SK-N-SH treated with all-trans-retinoic acid at 6 μM for 48 hours (cell line): ENCODE measurements at regions not wholly inside any gene's neighbourhood (a gene's known extent, or its start where the extent isn't known, plus 50 kb on each side); places are given as distances from the start of the nearest gene placed in this dataset.

Experiments used
- BACH2 ChIP-seq: fragments of 250-450 bp; sonication (Bioruptor Pico); IDR thresholded peaks from 2 replicates; pipeline ENCODE4 v1.9.0; 2021; ENCODE audit warnings: mild to moderate bottlenecking, borderline replicate concordance
- CREB5 ChIP-seq: fragments of 250-450 bp; sonication (Bioruptor Pico); IDR thresholded peaks from 2 replicates; pipeline ENCODE4 v1.5.1; 2020; ENCODE audit warnings: low read depth, mild to moderate bottlenecking, moderate library complexity
- CSRNP3 ChIP-seq: fragments of 250-450 bp; sonication (Bioruptor Pico); IDR thresholded peaks from 2 replicates; pipeline ENCODE4 v1.5.1; 2021; ENCODE audit warnings: mild to moderate bottlenecking, moderate library complexity
- GLIS3 ChIP-seq: fragments of 250-450 bp; sonication (Bioruptor Pico); IDR thresholded peaks from 2 replicates; pipeline ENCODE4 v1.5.0; 2020; ENCODE audit warnings: mild to moderate bottlenecking, moderate library complexity
- PATZ1 ChIP-seq: fragments of 250-450 bp; sonication (Bioruptor Pico); IDR thresholded peaks from 2 replicates; pipeline ENCODE4 v1.8.0; 2020; ENCODE audit warnings: mild to moderate bottlenecking, moderate library complexity, borderline replicate concordance
- PPARA ChIP-seq: fragments of 250-450 bp; sonication (Bioruptor Pico); IDR thresholded peaks from 2 replicates; pipeline ENCODE4 v1.5.0; 2020; ENCODE audit warnings: mild to moderate bottlenecking, borderline replicate concordance
- RARB ChIP-seq: fragments of 250-450 bp; sonication (Bioruptor Pico); IDR thresholded peaks from 2 replicates; pipeline ENCODE4 v1.8.0; 2021; ENCODE audit warnings: mild to moderate bottlenecking, moderate library complexity
- TSHZ2 ChIP-seq: fragments of 250-450 bp; sonication (Bioruptor Pico); IDR thresholded peaks from 2 replicates; pipeline ENCODE4 v1.5.0; 2020; ENCODE audit warnings: mild to moderate bottlenecking, moderate library complexity
- ZNF70 ChIP-seq: fragments of 450-650 bp; formaldehyde crosslinking; IDR thresholded peaks from 2 replicates; pipeline ENCODE4 v1.5.0; 2020; ENCODE audit warnings: mild to moderate bottlenecking, moderate library complexity

GRCh38 chr2:226491112-226491511 lies 308.5 kb downstream of the IRS1 start:
- TF ChIP-seq PATZ1 (CRISPR knock-in tag): no peak
- TF ChIP-seq TSHZ2 (CRISPR knock-in tag): no peak
- TF ChIP-seq RARB (CRISPR knock-in tag): no peak
- TF ChIP-seq CSRNP3 (CRISPR knock-in tag): no peak
- no peak for TF ChIP-seq CREB5 (CRISPR knock-in tag)
- no peak for TF ChIP-seq PPARA
- TF ChIP-seq ZNF70 (CRISPR knock-in tag): no peak
- TF ChIP-seq GLIS3 (CRISPR knock-in tag): no peak
- TF ChIP-seq BACH2 (CRISPR knock-in tag): no peak
